H9 (cell line): ENCODE measurements at regions not wholly inside any gene's neighbourhood (a gene's known extent, or its start where the extent isn't known, plus 50 kb on each side); places are given as distances from the start of the nearest gene placed in this dataset.

Source experiments
- DNase-seq: peaks from one replicate; pipeline ENCODE4 v3.0.0-alpha.2; 2017
- H2AFZ ChIP-seq: one replicate; pipeline ENCODE4 v1.6.1; 2013; ENCODE audit warnings: mild to moderate bottlenecking, low read length, control low read depth, moderate library complexity
- H2AK5ac ChIP-seq: 2 replicates; pipeline ENCODE4 v1.6.1; 2013; ENCODE audit warnings: low read length, control low read depth, mixed read lengths; ENCODE audit not compliant: insufficient read length
- H2BK120ac ChIP-seq: one replicate; pipeline ENCODE4 v1.6.1; 2013; ENCODE audit warnings: low read depth, mild to moderate bottlenecking, low read length, control low read depth, inconsistent platforms; ENCODE audit not compliant: poor library complexity, severe bottlenecking
- H2BK12ac ChIP-seq: 2 replicates; pipeline ENCODE4 v1.6.1; 2013; ENCODE audit warnings: low read length, control low read depth, mixed read lengths, low read depth; ENCODE audit not compliant: insufficient read length
- H2BK15ac ChIP-seq: 2 replicates; pipeline ENCODE4 v1.6.1; 2013; ENCODE audit warnings: low read depth, low read length, control low read depth
- H2BK20ac ChIP-seq: one replicate; pipeline ENCODE4 v1.6.1; 2013; ENCODE audit warnings: low read depth, mild to moderate bottlenecking, low read length, control low read depth, inconsistent platforms; ENCODE audit not compliant: poor library complexity, severe bottlenecking
- H2BK5ac ChIP-seq: 2 replicates; pipeline ENCODE4 v1.6.1; 2013; ENCODE audit warnings: low read length, control low read depth, mixed read lengths; ENCODE audit not compliant: insufficient read length
- H3K14ac ChIP-seq: 2 replicates; pipeline ENCODE4 v1.6.1; 2013; ENCODE audit warnings: low read length, control low read depth; ENCODE audit not compliant: insufficient read depth
- H3K18ac ChIP-seq: 2 replicates; pipeline ENCODE4 v1.6.1; 2013; ENCODE audit warnings: low read depth, mild to moderate bottlenecking, mixed read lengths, low read length, control low read depth; ENCODE audit not compliant: insufficient read length
- H3K23ac ChIP-seq: 2 replicates; pipeline ENCODE4 v1.6.1; 2013; ENCODE audit warnings: low read length, control low read depth, mixed read lengths, low read depth; ENCODE audit not compliant: insufficient read length
- H3K23me2 ChIP-seq: 2 replicates; pipeline ENCODE4 v1.6.1; 2013; ENCODE audit warnings: low read depth, mild to moderate bottlenecking, mixed read lengths, low read length, control low read depth; ENCODE audit not compliant: insufficient read length, poor library complexity, severe bottlenecking
- H3K27ac ChIP-seq: 2 replicates; pipeline ENCODE4 v1.5.1; 2013; ENCODE audit warnings: low read length, control low read depth, mixed read lengths, low read depth; ENCODE audit not compliant: insufficient read length
- H3K27me3 ChIP-seq: 2 replicates; pipeline ENCODE4 v1.6.1; 2013; ENCODE audit warnings: low read length, control low read depth, inconsistent platforms; ENCODE audit not compliant: insufficient read depth
- H3K4ac ChIP-seq: 2 replicates; pipeline ENCODE4 v1.6.1; 2013; ENCODE audit warnings: low read depth, mild to moderate bottlenecking, control low read depth, inconsistent platforms, low read length, moderate library complexity
- H3K4me1 ChIP-seq: 2 replicates; pipeline ENCODE4 v1.6.1; 2013; ENCODE audit warnings: low read length, control low read depth, inconsistent platforms; ENCODE audit not compliant: insufficient read depth
- H3K4me2 ChIP-seq: 2 replicates; pipeline ENCODE4 v1.6.1; 2013; ENCODE audit warnings: low read length, control low read depth, mixed read lengths; ENCODE audit not compliant: insufficient read length, insufficient read depth
- H3K56ac ChIP-seq: 2 replicates; pipeline ENCODE4 v1.6.1; 2013; ENCODE audit warnings: low read depth, mild to moderate bottlenecking, mixed read lengths, low read length, control low read depth; ENCODE audit not compliant: insufficient read length
- H3K79me1 ChIP-seq: 2 replicates; pipeline ENCODE4 v1.6.1; 2013; ENCODE audit warnings: low read depth, mild to moderate bottlenecking, moderate library complexity, low read length, control low read depth, inconsistent platforms; ENCODE audit not compliant: insufficient read depth, poor library complexity, severe bottlenecking
- H3K79me2 ChIP-seq: 2 replicates; pipeline ENCODE4 v1.6.1; 2013; ENCODE audit warnings: low read length, control low read depth, inconsistent platforms; ENCODE audit not compliant: insufficient read depth
- H3K9ac ChIP-seq: 2 replicates; pipeline ENCODE4 v1.6.1; 2013; ENCODE audit warnings: low read length, control low read depth, mixed read lengths; ENCODE audit not compliant: insufficient read length; ENCODE audit errors: extremely low read depth
- H3K9me3 ChIP-seq: one replicate; pipeline ENCODE4 v1.6.1; 2013; ENCODE audit warnings: low read depth, low read length, inconsistent platforms; ENCODE audit not compliant: control insufficient read depth
- H3T11ph ChIP-seq: one replicate; pipeline ENCODE4 v1.6.1; 2013; ENCODE audit warnings: mild to moderate bottlenecking, low read length, control low read depth, inconsistent platforms
- H4K20me1 ChIP-seq: one replicate; pipeline ENCODE4 v1.6.1; 2013; ENCODE audit not compliant: control insufficient read depth, insufficient read length, insufficient read depth
- H4K5ac ChIP-seq: 2 replicates; pipeline ENCODE4 v1.6.1; 2013; ENCODE audit warnings: low read depth, mild to moderate bottlenecking, mixed read lengths, low read length, control low read depth; ENCODE audit not compliant: insufficient read length
- H4K8ac ChIP-seq: replicated peaks from 2 replicates; pipeline ENCODE4 v1.6.1; 2013; ENCODE audit warnings: low read length, control low read depth, mixed read lengths, low read depth; ENCODE audit not compliant: insufficient read length
- H4K91ac ChIP-seq: 2 replicates; pipeline ENCODE4 v1.6.1; 2013; ENCODE audit warnings: low read depth, mild to moderate bottlenecking, moderate library complexity, mixed read lengths, low read length, control low read depth; ENCODE audit not compliant: insufficient read length
- H3K27ac Mint-ChIP-seq, 3 experiments: 2 replicates in 2 of 3; 3 replicates in 1 of 3; pipeline ENCODE4 v1.8.0; 2020 to 2021; ENCODE audit warnings: mixed read lengths in 3 of 3, mild to moderate bottlenecking in 1 of 3, moderate library complexity in 1 of 3
- H3K27me3 Mint-ChIP-seq: 2 replicates; pipeline ENCODE4 v1.8.0; 2021; ENCODE audit warnings: low read depth, mild to moderate bottlenecking, moderate library complexity, mixed read lengths
- H3K36me3 Mint-ChIP-seq, 3 experiments: 2 replicates in 2 of 3; 3 replicates in 1 of 3; pipeline ENCODE4 v1.8.0; 2020 to 2021; ENCODE audit warnings: low read depth in 3 of 3, mixed read lengths in 3 of 3; ENCODE audit not compliant: insufficient read depth in 1 of 3
- H3K4me1 Mint-ChIP-seq, 2 experiments: 2 replicates each; pipeline ENCODE4 v1.8.0; 2020; ENCODE audit warnings: mixed read lengths in 2 of 2
- H3K4me3 Mint-ChIP-seq, 2 experiments: 2 replicates in 1 of 2; 3 replicates in 1 of 2; pipeline ENCODE4 v1.8.0; 2020 to 2021; ENCODE audit warnings: mild to moderate bottlenecking in 2 of 2, mixed read lengths in 2 of 2, moderate library complexity in 1 of 2
- H3K9me3 Mint-ChIP-seq, 2 experiments: 2 replicates in 1 of 2; 3 replicates in 1 of 2; pipeline ENCODE4 v1.8.0; 2020; ENCODE audit warnings: mild to moderate bottlenecking in 2 of 2, mixed read lengths in 2 of 2, moderate library complexity in 1 of 2
- whole genome bisulfite sequencing: extraction: QIAGEN DNeasy Blood & Tissue Kit; methylation state at CpG from one replicate; pipeline ENCODE4 v1.1.7; 2013; ENCODE audit warnings: missing lambda C conversion rate, low lambda C conversion rate, mixed read lengths; ENCODE audit not compliant: insufficient read length; ENCODE audit errors: extremely low coverage; 5-methylcytosine and 5-hydroxymethylcytosine counted together
- TF ChIP-seq, protein P1 (sequence below): fragments of 200-600 bp; sonication (generic); conservative IDR thresholded peaks from 3 replicates; pipeline ENCODE4 v1.8.0; 2021; ENCODE audit warnings: antibody characterized with exemption, mild to moderate bottlenecking

DNA sequence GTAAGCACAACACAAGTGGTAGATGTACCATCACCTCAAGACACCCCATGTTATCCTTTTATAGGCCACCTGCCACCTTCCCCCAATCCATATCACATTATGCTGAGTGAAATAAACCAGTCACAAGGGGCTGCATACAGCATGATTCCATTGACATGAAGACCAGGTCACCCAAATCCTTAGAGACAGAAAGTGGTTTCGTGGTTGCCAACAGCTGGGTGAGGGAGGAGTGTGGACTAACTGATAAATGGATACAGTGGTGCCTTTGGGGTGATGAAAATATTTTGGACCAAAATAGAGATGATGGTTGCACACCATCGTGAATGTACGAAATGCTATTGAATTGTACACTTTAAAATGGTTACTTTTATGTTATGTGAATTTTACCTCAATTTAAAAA is 65.7 kb upstream of the DMD start:
- Histone ChIP-seq H2BK15ac (no peak overlapping the region), H2BK20ac (no peak overlapping the region), H2AFZ (no peak overlapping the region), H3K56ac (no peak overlapping the region), H3K14ac (no peak overlapping the region), H3K23ac (no peak overlapping the region), H3K9ac (no peak overlapping the region), H4K5ac (no peak overlapping the region), H3K27me3 (no peaks in the 10 kb centered on the region), H2BK12ac (no peak overlapping the region), H3K4ac (no peak overlapping the region), H2AK5ac (no peak overlapping the region), H4K8ac (no peak overlapping the region), H4K20me1 (no peaks in the 10 kb centered on the region), H3K27ac (no peak overlapping the region), H3K9me3 (no peaks in the 10 kb centered on the region), H4K91ac (no peak overlapping the region), H3K4me2 (no peak overlapping the region), H3K4me1 (no peaks in the 10 kb centered on the region), H3K18ac (no peak overlapping the region), H2BK120ac (no peak overlapping the region), H3K23me2 (no peaks in the 10 kb centered on the region), H3T11ph (no peak overlapping the region), H3K79me2 (no peaks in the 10 kb centered on the region), H2BK5ac (no peak overlapping the region), H3K79me1 (no peaks in the 10 kb centered on the region)
- H3K9me3 Mint-ChIP-seq: peaks cover 0 to 8% of the 10 kb centered on the region in 2 experiments; a peak in 4 of 5 replicates
- TF ChIP-seq, protein P1, sequence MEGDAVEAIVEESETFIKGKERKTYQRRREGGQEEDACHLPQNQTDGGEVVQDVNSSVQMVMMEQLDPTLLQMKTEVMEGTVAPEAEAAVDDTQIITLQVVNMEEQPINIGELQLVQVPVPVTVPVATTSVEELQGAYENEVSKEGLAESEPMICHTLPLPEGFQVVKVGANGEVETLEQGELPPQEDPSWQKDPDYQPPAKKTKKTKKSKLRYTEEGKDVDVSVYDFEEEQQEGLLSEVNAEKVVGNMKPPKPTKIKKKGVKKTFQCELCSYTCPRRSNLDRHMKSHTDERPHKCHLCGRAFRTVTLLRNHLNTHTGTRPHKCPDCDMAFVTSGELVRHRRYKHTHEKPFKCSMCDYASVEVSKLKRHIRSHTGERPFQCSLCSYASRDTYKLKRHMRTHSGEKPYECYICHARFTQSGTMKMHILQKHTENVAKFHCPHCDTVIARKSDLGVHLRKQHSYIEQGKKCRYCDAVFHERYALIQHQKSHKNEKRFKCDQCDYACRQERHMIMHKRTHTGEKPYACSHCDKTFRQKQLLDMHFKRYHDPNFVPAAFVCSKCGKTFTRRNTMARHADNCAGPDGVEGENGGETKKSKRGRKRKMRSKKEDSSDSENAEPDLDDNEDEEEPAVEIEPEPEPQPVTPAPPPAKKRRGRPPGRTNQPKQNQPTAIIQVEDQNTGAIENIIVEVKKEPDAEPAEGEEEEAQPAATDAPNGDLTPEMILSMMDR: no peak
- no peak overlapping the region for H3K27ac Mint-ChIP-seq
- no peaks in the 10 kb centered on the region for H3K36me3 Mint-ChIP-seq
- DNase-seq: no peak
- no CpG with 5 or more reads among the region's 3 CpGs for WGBS
- H3K27me3 Mint-ChIP-seq: no peaks in the 10 kb centered on the region
- no peak overlapping the region for H3K4me3 Mint-ChIP-seq
- peaks cover 0 to 4% of the 10 kb centered on the region in 2 experiments; a peak in 1 of 4 replicates for H3K4me1 Mint-ChIP-seq
